Amniotic epithelial cell (primary cell): ENCODE measurements at regions not wholly inside any gene's neighbourhood (a gene's known extent, or its start where the extent isn't known, plus 50 kb on each side); places are given as distances from the start of the nearest gene placed in this dataset.
"Not testable (repeated sequence)": the region's sequence is repeated elsewhere in the genome, so short reads cannot be mapped to it uniquely, and the experiment has no call there.

ENCODE experiments used
- DNase-seq: peaks from one replicate; pipeline ENCODE4 v3.0.0-alpha.2; 2010; ENCODE audit warnings: low read depth

GRCh38 chr2:34705551-34706247, 1106.6 kb upstream of the FAM98A start:
- no peak for DNase-seq

- no peak for DNase-seq
Observed at GRCh38 chr2:34703292-34703691, 1104.2 kb upstream of the FAM98A start.

- not testable (repeated sequence) for DNase-seq
Observed at GRCh38 chr2:34702391-34702790, 1103.3 kb upstream of the FAM98A start.

GRCh38 chr2:34677591-34677990, 1078.5 kb upstream of the FAM98A start:
- DNase-seq = not testable (repeated sequence)

GRCh38 chr2:34677119-34677531, 1078.0 kb upstream of the FAM98A start:
- DNase-seq = not testable (repeated sequence)

GRCh38 chr2:34670482-34670881, 1071.4 kb upstream of the FAM98A start:
- no peak for DNase-seq

GRCh38 chr2:34666821-34667220, 1067.7 kb upstream of the FAM98A start:
- no peak for DNase-seq

- DNase-seq = no peak
Observed at GRCh38 chr2:34664266-34664665, 1065.2 kb upstream of the FAM98A start.

- no peak for DNase-seq
Observed at GRCh38 chr2:34663314-34663713, 1064.2 kb upstream of the FAM98A start.

GRCh38 chr2:34660741-34661140, 1061.6 kb upstream of the FAM98A start:
- DNase-seq = no peak

GRCh38 chr2:34656632-34657031, 1057.5 kb upstream of the FAM98A start:
- DNase-seq = no peak

GRCh38 chr2:34652636-34653035, 1053.5 kb upstream of the FAM98A start:
- peak; percentile 7 for DNase-seq

- DNase-seq = no peak
Observed at GRCh38 chr2:34646901-34647300, 1047.8 kb upstream of the FAM98A start.

GRCh38 chr2:34632327-34632726, 1033.2 kb upstream of the FAM98A start:
- no peak for DNase-seq

- DNase-seq = no peak
Observed at GRCh38 chr2:34627003-34627402, 1027.9 kb upstream of the FAM98A start.

- no peak for DNase-seq
Observed at GRCh38 chr2:34604164-34604563, 1005.1 kb upstream of the FAM98A start.

- DNase-seq = no peak
Observed at GRCh38 chr2:34602262-34602661, 1003.2 kb upstream of the FAM98A start.

GRCh38 chr2:34601561-34601960, 1002.5 kb upstream of the FAM98A start:
- DNase-seq = no peak

GRCh38 chr2:34578641-34579040, 979.5 kb upstream of the FAM98A start:
- no peak for DNase-seq

GRCh38 chr2:34570266-34570872, 971.3 kb upstream of the FAM98A start:
- no peak for DNase-seq

GRCh38 chr2:34567128-34567527, 968.0 kb upstream of the FAM98A start:
- no peak for DNase-seq

- DNase-seq = no peak
Observed at GRCh38 chr2:34552337-34552736, 953.2 kb upstream of the FAM98A start.

GRCh38 chr2:34549710-34550345, 950.7 kb upstream of the FAM98A start:
- no peak for DNase-seq
